ENCODE measurements at regions not wholly inside any gene's neighbourhood (a gene's known extent, or its start where the extent isn't known, plus 50 kb on each side); places are given as distances from the start of the nearest gene placed in this dataset.

GRCh38 chr5:120792477-120792876, 328.4 kb downstream of the PRR16 start:
- DNase-seq (no peak), ATAC-seq (ENCODE audit: low read depth in 2 of 2) (no peak)
- H3K27ac Mint-ChIP-seq = no peak overlapping the region
- H3K9me3 Mint-ChIP-seq = peaks cover 0 to 6% (median 2%) of the 10 kb centered on the region in 7 donors
- Histone ChIP-seq H3K27ac (ENCODE audit: insufficient read depth, low read length, poor library complexity, severe bottlenecking) (no peak overlapping the region), H3K9me3 (ENCODE audit: control insufficient read depth in 2 of 2, low read length in 2 of 2) (no peaks in the 10 kb centered on the region), H3K4me1 (ENCODE audit: control insufficient read depth, insufficient read depth, low read length, poor library complexity, severe bottlenecking) (no peaks in the 10 kb centered on the region), H3K36me3 (ENCODE audit: control insufficient read depth, insufficient read depth, low read length) (no peaks in the 10 kb centered on the region), H3K27me3 (ENCODE audit: control insufficient read depth, insufficient read depth, low read length) (no peaks in the 10 kb centered on the region), H3K4me3 (ENCODE audit: low read depth, low read length) (no peak overlapping the region)
- H3K27me3 Mint-ChIP-seq = no peaks in the 10 kb centered on the region
- no peaks in the 10 kb centered on the region for H3K4me1 Mint-ChIP-seq
- H3K4me3 Mint-ChIP-seq = no peak overlapping the region
- no peaks in the 10 kb centered on the region for H3K36me3 Mint-ChIP-seq

GRCh38 chr5:120794121-120794520, 330.0 kb downstream of the PRR16 start:
- Mint-ChIP-seq H3K36me3 (no peaks in the 10 kb centered on the region), H3K27ac (no peak overlapping the region), H3K4me1 (no peaks in the 10 kb centered on the region), H3K4me3 (no peak overlapping the region), H3K27me3 (no peaks in the 10 kb centered on the region), H3K9me3 (peaks cover 0 to 6% (median 2%) of the 10 kb centered on the region in 7 donors)
- no peak for ATAC-seq (ENCODE audit: low read depth in 2 of 2)
- H3K36me3 ChIP-seq (ENCODE audit: control insufficient read depth, insufficient read depth, low read length) = no peaks in the 10 kb centered on the region
- no peaks in the 10 kb centered on the region for H3K9me3 ChIP-seq (ENCODE audit: control insufficient read depth in 2 of 2, low read length in 2 of 2)
- no peak overlapping the region for H3K4me3 ChIP-seq (ENCODE audit: low read depth, low read length)
- H3K27ac ChIP-seq (ENCODE audit: insufficient read depth, low read length, poor library complexity, severe bottlenecking) = no peak overlapping the region
- H3K27me3 ChIP-seq (ENCODE audit: control insufficient read depth, insufficient read depth, low read length) = no peaks in the 10 kb centered on the region
- H3K4me1 ChIP-seq (ENCODE audit: control insufficient read depth, insufficient read depth, low read length, poor library complexity, severe bottlenecking) = no peaks in the 10 kb centered on the region
- no peak for DNase-seq

- no peak for ATAC-seq (ENCODE audit: low read depth in 2 of 2)
- Histone ChIP-seq H3K4me1 (ENCODE audit: control insufficient read depth, insufficient read depth, low read length, poor library complexity, severe bottlenecking) (no peaks in the 10 kb centered on the region), H3K9me3 (ENCODE audit: control insufficient read depth in 2 of 2, low read length in 2 of 2) (peaks cover 0 to 4% of the 10 kb centered on the region in 2 experiments), H3K27ac (ENCODE audit: insufficient read depth, low read length, poor library complexity, severe bottlenecking) (no peak overlapping the region), H3K4me3 (ENCODE audit: low read depth, low read length) (no peak overlapping the region), H3K27me3 (ENCODE audit: control insufficient read depth, insufficient read depth, low read length) (no peaks in the 10 kb centered on the region), H3K36me3 (ENCODE audit: control insufficient read depth, insufficient read depth, low read length) (no peaks in the 10 kb centered on the region)
- no peaks in the 10 kb centered on the region for H3K4me1 Mint-ChIP-seq
- DNase-seq = no peak
- H3K36me3 Mint-ChIP-seq = no peaks in the 10 kb centered on the region
- H3K27me3 Mint-ChIP-seq = no peaks in the 10 kb centered on the region
- H3K27ac Mint-ChIP-seq = no peak overlapping the region
- H3K4me3 Mint-ChIP-seq = no peak overlapping the region
- peaks cover 0 to 6% (median 4%) of the 10 kb centered on the region in 7 donors for H3K9me3 Mint-ChIP-seq
These were observed 339.2 kb downstream of the PRR16 start for GRCh38 chr5:120803282-120803681.

GRCh38 chr5:120805131-120805530, 341.0 kb downstream of the PRR16 start:
- ATAC-seq (ENCODE audit: low read depth in 2 of 2) (no peak), DNase-seq (no peak)
- Mint-ChIP-seq H3K27me3 (no peaks in the 10 kb centered on the region), H3K36me3 (no peaks in the 10 kb centered on the region), H3K27ac (no peak overlapping the region), H3K4me1 (no peaks in the 10 kb centered on the region), H3K9me3 (peaks cover 0 to 6% (median 1%) of the 10 kb centered on the region in 7 donors), H3K4me3 (no peak overlapping the region)
- no peaks in the 10 kb centered on the region for H3K36me3 ChIP-seq (ENCODE audit: control insufficient read depth, insufficient read depth, low read length)
- H3K27ac ChIP-seq (ENCODE audit: insufficient read depth, low read length, poor library complexity, severe bottlenecking) = no peak overlapping the region
- H3K4me1 ChIP-seq (ENCODE audit: control insufficient read depth, insufficient read depth, low read length, poor library complexity, severe bottlenecking) = no peaks in the 10 kb centered on the region
- H3K4me3 ChIP-seq (ENCODE audit: low read depth, low read length) = no peak overlapping the region
- H3K9me3 ChIP-seq (ENCODE audit: control insufficient read depth in 2 of 2, low read length in 2 of 2) = peaks cover 0 to 4% of the 10 kb centered on the region in 2 experiments
- H3K27me3 ChIP-seq (ENCODE audit: control insufficient read depth, insufficient read depth, low read length) = no peaks in the 10 kb centered on the region

GRCh38 chr5:120806202-120806601, 342.1 kb downstream of the PRR16 start:
- Histone ChIP-seq H3K9me3 (ENCODE audit: control insufficient read depth in 2 of 2, low read length in 2 of 2) (peaks cover 0 to 4% of the 10 kb centered on the region in 2 experiments), H3K36me3 (ENCODE audit: control insufficient read depth, insufficient read depth, low read length) (no peaks in the 10 kb centered on the region), H3K27me3 (ENCODE audit: control insufficient read depth, insufficient read depth, low read length) (no peaks in the 10 kb centered on the region), H3K4me1 (ENCODE audit: control insufficient read depth, insufficient read depth, low read length, poor library complexity, severe bottlenecking) (no peaks in the 10 kb centered on the region), H3K4me3 (ENCODE audit: low read depth, low read length) (no peak overlapping the region), H3K27ac (ENCODE audit: insufficient read depth, low read length, poor library complexity, severe bottlenecking) (no peak overlapping the region)
- no peaks in the 10 kb centered on the region for H3K36me3 Mint-ChIP-seq
- H3K27ac Mint-ChIP-seq = no peak overlapping the region
- no peaks in the 10 kb centered on the region for H3K27me3 Mint-ChIP-seq
- ATAC-seq (ENCODE audit: low read depth in 2 of 2) (no peak), DNase-seq (no peak)
- H3K4me3 Mint-ChIP-seq = no peak overlapping the region
- peaks cover 0 to 6% (median 1%) of the 10 kb centered on the region in 7 donors for H3K9me3 Mint-ChIP-seq
- H3K4me1 Mint-ChIP-seq = no peaks in the 10 kb centered on the region

- H3K36me3 ChIP-seq (ENCODE audit: control insufficient read depth, insufficient read depth, low read length) = no peaks in the 10 kb centered on the region
- H3K27me3 ChIP-seq (ENCODE audit: control insufficient read depth, insufficient read depth, low read length) = no peaks in the 10 kb centered on the region
- Mint-ChIP-seq H3K4me1 (no peaks in the 10 kb centered on the region), H3K27me3 (no peaks in the 10 kb centered on the region), H3K27ac (no peak overlapping the region), H3K9me3 (peaks cover 0 to 6% (median 3%) of the 10 kb centered on the region in 7 donors), H3K36me3 (no peaks in the 10 kb centered on the region), H3K4me3 (no peak overlapping the region)
- no peak overlapping the region for H3K27ac ChIP-seq (ENCODE audit: insufficient read depth, low read length, poor library complexity, severe bottlenecking)
- ATAC-seq (ENCODE audit: low read depth in 2 of 2) = no peak
- H3K9me3 ChIP-seq (ENCODE audit: control insufficient read depth in 2 of 2, low read length in 2 of 2) = peaks cover 0 to 4% of the 10 kb centered on the region in 2 experiments
- no peak for DNase-seq
- no peaks in the 10 kb centered on the region for H3K4me1 ChIP-seq (ENCODE audit: control insufficient read depth, insufficient read depth, low read length, poor library complexity, severe bottlenecking)
- no peak overlapping the region for H3K4me3 ChIP-seq (ENCODE audit: low read depth, low read length)
These were observed 344.0 kb downstream of the PRR16 start for GRCh38 chr5:120808135-120808534.

- no peak overlapping the region for H3K27ac Mint-ChIP-seq
- no peak overlapping the region for H3K4me3 Mint-ChIP-seq
- H3K9me3 Mint-ChIP-seq = peaks cover 0 to 6% (median 3%) of the 10 kb centered on the region in 7 donors
These were observed 344.5 kb downstream of the PRR16 start for GRCh38 chr5:120808606-120809005.

GRCh38 chr5:120813551-120813950, 349.5 kb downstream of the PRR16 start:
- ATAC-seq (ENCODE audit: low read depth in 2 of 2) = no peak
- H3K27ac ChIP-seq (ENCODE audit: insufficient read depth, low read length, poor library complexity, severe bottlenecking) = no peak overlapping the region
- no peaks in the 10 kb centered on the region for H3K27me3 ChIP-seq (ENCODE audit: control insufficient read depth, insufficient read depth, low read length)
- Mint-ChIP-seq H3K36me3 (no peaks in the 10 kb centered on the region), H3K4me3 (no peak overlapping the region), H3K4me1 (no peaks in the 10 kb centered on the region), H3K27me3 (no peaks in the 10 kb centered on the region), H3K9me3 (peaks cover 0 to 21% (median 7%) of the 10 kb centered on the region in 7 donors), H3K27ac (no peak overlapping the region)
- H3K4me3 ChIP-seq (ENCODE audit: low read depth, low read length) = no peak overlapping the region
- H3K36me3 ChIP-seq (ENCODE audit: control insufficient read depth, insufficient read depth, low read length) = no peaks in the 10 kb centered on the region
- no peaks in the 10 kb centered on the region for H3K4me1 ChIP-seq (ENCODE audit: control insufficient read depth, insufficient read depth, low read length, poor library complexity, severe bottlenecking)
- DNase-seq = no peak
- peaks cover 0 to 9% of the 10 kb centered on the region in 2 experiments for H3K9me3 ChIP-seq (ENCODE audit: control insufficient read depth in 2 of 2, low read length in 2 of 2)

More at GRCh38 chr5:120808606-120809005, 344.5 kb downstream of the PRR16 start:
- peaks cover 0 to 4% of the 10 kb centered on the region in 2 experiments for H3K9me3 ChIP-seq (ENCODE audit: control insufficient read depth in 2 of 2, low read length in 2 of 2)
- no peaks in the 10 kb centered on the region for H3K27me3 Mint-ChIP-seq
- DNase-seq (no peak), ATAC-seq (ENCODE audit: low read depth in 2 of 2) (no peak)
- no peak overlapping the region for H3K27ac ChIP-seq (ENCODE audit: insufficient read depth, low read length, poor library complexity, severe bottlenecking)
- no peaks in the 10 kb centered on the region for H3K27me3 ChIP-seq (ENCODE audit: control insufficient read depth, insufficient read depth, low read length)
- H3K4me3 ChIP-seq (ENCODE audit: low read depth, low read length) = no peak overlapping the region
- H3K36me3 Mint-ChIP-seq = no peaks in the 10 kb centered on the region
- H3K4me1 Mint-ChIP-seq = no peaks in the 10 kb centered on the region
- no peaks in the 10 kb centered on the region for H3K36me3 ChIP-seq (ENCODE audit: control insufficient read depth, insufficient read depth, low read length)
- no peaks in the 10 kb centered on the region for H3K4me1 ChIP-seq (ENCODE audit: control insufficient read depth, insufficient read depth, low read length, poor library complexity, severe bottlenecking)
